Breast epithelium (tissue), 4 donors: ENCODE measurements at regions not wholly inside any gene's neighbourhood (a gene's known extent, or its start where the extent isn't known, plus 50 kb on each side); places are given as distances from the start of the nearest gene placed in this dataset.

Experiments used
- DNase-seq, 2 donors: peaks; one replicate each; pipeline ENCODE4 v3.0.0-alpha.2; 2019; ENCODE audit warnings: low spot score in 2 of 2
- H3K27ac ChIP-seq, 2 donors: fragments of 200-600 bp; sonication (generic) in 1 of 2; one replicate each; pipeline ENCODE4 v1.5.1; 2016 to 2019; ENCODE audit warnings: mild to moderate bottlenecking in 1 of 2
- H3K27me3 ChIP-seq, 2 donors: fragments of 200-600 bp; sonication (generic) in 1 of 2; one replicate each; pipeline versions ENCODE4 v1.5.1 to v1.6.0; 2017 to 2019; ENCODE audit warnings: control low read depth in 1 of 2, mild to moderate bottlenecking in 1 of 2
- H3K36me3 ChIP-seq: fragments of 200-600 bp; one replicate; pipeline ENCODE4 v1.5.1; 2019
- H3K4me1 ChIP-seq, 2 donors: fragments of 200-600 bp; sonication (generic); one replicate each; pipeline ENCODE4 v1.5.1; 2016 to 2019; ENCODE audit warnings: control low read depth in 1 of 2
- H3K4me3 ChIP-seq, 3 donors: fragments of 200-600 bp; sonication (generic); 1 replicate in 2 of 3; 2 replicates in 1 of 3; pipeline ENCODE4 v1.5.1; 2016 to 2019; ENCODE audit warnings: mild to moderate bottlenecking in 3 of 3, moderate library complexity in 2 of 3
- H3K9me3 ChIP-seq, 2 donors: fragments of 200-600 bp; sonication (generic) in 1 of 2; one replicate each; pipeline ENCODE4 v1.5.1; 2016 to 2019; ENCODE audit warnings: control low read depth in 1 of 2
- CTCF ChIP-seq, 3 donors: fragments of 450-650 bp; IDR thresholded peaks; one replicate each; pipeline ENCODE4 v1.5.1; 2016 to 2017; ENCODE audit warnings: antibody characterized with exemption in 3 of 3, mild to moderate bottlenecking in 3 of 3, moderate library complexity in 3 of 3
- POLR2A ChIP-seq: fragments of 450-650 bp; IDR thresholded peaks from one replicate; pipeline ENCODE4 v1.6.1; 2016; ENCODE audit warnings: antibody characterized with exemption, mild to moderate bottlenecking, moderate library complexity
- POLR2AphosphoS5 ChIP-seq, 3 donors: sonication (generic); formaldehyde crosslinking; IDR thresholded peaks; one replicate each; pipeline ENCODE4 v1.6.1; 2017; ENCODE audit warnings: antibody characterized with exemption in 3 of 3
- intact Hi-C: fragments of 100-400 bp; cut with DNase I; formaldehyde crosslinking; loops from one replicate; pipeline ENCODE4 v1.15.1; 2023; ENCODE audit warnings: low total_unique reads

GRCh38 chr18:47752796-47753645 lies 177.4 kb downstream of the SMAD2 start:
- H3K36me3 ChIP-seq, result no peaks in the 10 kb centered on the region
- DNase-seq, result no peak
- no peaks in the 10 kb centered on the region for H3K9me3 ChIP-seq
- H3K27ac ChIP-seq, result no peak overlapping the region
- intact Hi-C loops, result no loop called here
- no peaks in the 10 kb centered on the region for H3K4me1 ChIP-seq
- no peaks in the 10 kb centered on the region for H3K27me3 ChIP-seq
- no peak overlapping the region for H3K4me3 ChIP-seq
- TF ChIP-seq POLR2A (no peak), CTCF (IDR thresholded peaks at IDR 0.05) (no peak), POLR2AphosphoS5 (IDR thresholded peaks at IDR 0.05) (no peak)

- no peaks in the 10 kb centered on the region for H3K27me3 ChIP-seq
- intact Hi-C loops, result no loop called here
- no peak for TF ChIP-seq POLR2A
- no peak for TF ChIP-seq CTCF (IDR thresholded peaks at IDR 0.05)
- no peak for TF ChIP-seq POLR2AphosphoS5 (IDR thresholded peaks at IDR 0.05)
- no peak overlapping the region for H3K27ac ChIP-seq
- no peaks in the 10 kb centered on the region for H3K9me3 ChIP-seq
- no peaks in the 10 kb centered on the region for H3K4me1 ChIP-seq
- DNase-seq, result no peak
- H3K36me3 ChIP-seq, result no peaks in the 10 kb centered on the region
- H3K4me3 ChIP-seq, result no peak overlapping the region
Measured at GRCh38 chr18:47750889-47751423, 179.5 kb downstream of the SMAD2 start.

GRCh38 chr18:47749600-47749973 lies 180.9 kb downstream of the SMAD2 start:
- TF ChIP-seq POLR2AphosphoS5 (IDR thresholded peaks at IDR 0.05), result no peak
- no peak for TF ChIP-seq POLR2A
- TF ChIP-seq CTCF (IDR thresholded peaks at IDR 0.05), result no peak
- no peak for DNase-seq

GRCh38 chr18:47748847-47749599 lies 181.4 kb downstream of the SMAD2 start:
- no peaks in the 10 kb centered on the region for H3K36me3 ChIP-seq
- intact Hi-C loops, result no loop called here

More at GRCh38 chr18:47749600-47749973, 180.9 kb downstream of the SMAD2 start:
- Histone ChIP-seq H3K27ac (no peak overlapping the region), H3K9me3 (no peaks in the 10 kb centered on the region), H3K4me1 (no peaks in the 10 kb centered on the region), H3K36me3 (no peaks in the 10 kb centered on the region), H3K4me3 (no peak overlapping the region), H3K27me3 (no peaks in the 10 kb centered on the region)
- intact Hi-C loops, result no loop called here

More at GRCh38 chr18:47748847-47749599, 181.4 kb downstream of the SMAD2 start:
- H3K4me3 ChIP-seq, result peak overlapping the region in 2 of 3 donors; percentile 37 to 65
- H3K4me1 ChIP-seq, result no peaks in the 10 kb centered on the region
- DNase-seq, result peak; percentile 46 to 75
- no peaks in the 10 kb centered on the region for H3K27me3 ChIP-seq
- H3K27ac ChIP-seq, result no peak overlapping the region
- TF ChIP-seq CTCF (IDR thresholded peaks at IDR 0.05), result peak; percentile 71 to 100 (median 81)
- TF ChIP-seq POLR2AphosphoS5 (IDR thresholded peaks at IDR 0.05), result no peak
- TF ChIP-seq POLR2A, result no peak
- no peaks in the 10 kb centered on the region for H3K9me3 ChIP-seq
